Suppressor macrophage (primary cell): ENCODE measurements at regions not wholly inside any gene's neighbourhood (a gene's known extent, or its start where the extent isn't known, plus 50 kb on each side); places are given as distances from the start of the nearest gene placed in this dataset.

Experiments used
- DNase-seq, 4 experiments: peaks; one replicate each; pipeline ENCODE4 v3.0.0-alpha.2; 2020 to 2022

DNA sequence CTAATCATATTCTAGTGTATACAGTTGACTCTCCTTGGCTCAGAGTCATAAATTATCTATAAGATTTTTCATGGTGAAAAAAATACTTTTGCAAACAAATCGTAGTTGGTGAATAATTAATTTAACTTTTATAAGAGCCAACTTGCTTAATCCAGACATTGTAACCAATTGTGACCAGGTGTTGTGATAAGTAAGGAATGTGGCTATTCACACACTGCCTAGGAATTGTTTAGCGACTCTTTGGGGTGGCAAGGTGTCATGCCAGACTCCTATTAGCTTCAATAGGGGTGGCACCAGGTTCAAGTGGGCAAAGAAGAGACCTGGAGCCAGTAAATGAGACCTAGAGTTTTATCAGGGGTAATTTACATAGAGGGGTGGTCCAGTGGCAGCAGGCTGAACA, 344.7 kb upstream of the PKDCC start:
- DNase-seq, result no peak

DNA sequence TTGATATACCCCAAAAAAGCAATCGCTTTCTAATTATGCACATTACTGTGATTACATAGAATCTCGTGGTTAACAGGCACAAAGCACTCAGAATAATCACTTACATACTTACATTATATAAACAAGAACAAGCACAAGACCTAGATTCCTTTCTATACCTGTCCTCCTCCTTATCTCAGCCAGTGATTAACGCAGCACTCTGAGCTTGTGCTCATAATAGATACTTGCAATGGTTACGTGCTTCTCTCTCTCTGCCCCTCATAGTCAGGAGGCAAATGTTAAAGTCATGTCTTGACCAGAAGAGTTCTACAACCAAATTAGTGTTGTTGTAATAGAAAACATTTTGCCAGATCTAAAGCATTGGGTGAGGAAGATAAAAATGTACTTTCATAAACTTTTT, 342.2 kb upstream of the PKDCC start:
- DNase-seq, result no peak

DNA sequence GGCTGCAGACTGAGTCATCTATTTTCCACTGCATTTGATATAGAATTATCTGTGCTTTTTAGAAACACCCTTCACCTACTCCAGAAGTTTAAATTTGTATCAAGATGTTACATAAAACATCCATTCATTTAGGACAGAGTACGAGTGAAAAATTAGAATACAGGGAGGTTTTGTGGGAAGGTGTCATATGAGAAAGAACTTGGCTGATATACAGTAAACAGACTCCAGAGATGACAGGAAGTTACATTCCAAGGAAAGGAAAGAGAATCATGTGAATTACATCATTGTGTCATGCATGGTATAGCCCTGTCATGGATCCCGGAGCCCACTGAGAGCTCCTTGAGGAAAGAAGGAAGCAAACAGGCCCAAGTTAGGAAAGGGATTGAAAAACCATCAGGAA, 341.5 kb upstream of the PKDCC start:
- DNase-seq, result no peak

DNA sequence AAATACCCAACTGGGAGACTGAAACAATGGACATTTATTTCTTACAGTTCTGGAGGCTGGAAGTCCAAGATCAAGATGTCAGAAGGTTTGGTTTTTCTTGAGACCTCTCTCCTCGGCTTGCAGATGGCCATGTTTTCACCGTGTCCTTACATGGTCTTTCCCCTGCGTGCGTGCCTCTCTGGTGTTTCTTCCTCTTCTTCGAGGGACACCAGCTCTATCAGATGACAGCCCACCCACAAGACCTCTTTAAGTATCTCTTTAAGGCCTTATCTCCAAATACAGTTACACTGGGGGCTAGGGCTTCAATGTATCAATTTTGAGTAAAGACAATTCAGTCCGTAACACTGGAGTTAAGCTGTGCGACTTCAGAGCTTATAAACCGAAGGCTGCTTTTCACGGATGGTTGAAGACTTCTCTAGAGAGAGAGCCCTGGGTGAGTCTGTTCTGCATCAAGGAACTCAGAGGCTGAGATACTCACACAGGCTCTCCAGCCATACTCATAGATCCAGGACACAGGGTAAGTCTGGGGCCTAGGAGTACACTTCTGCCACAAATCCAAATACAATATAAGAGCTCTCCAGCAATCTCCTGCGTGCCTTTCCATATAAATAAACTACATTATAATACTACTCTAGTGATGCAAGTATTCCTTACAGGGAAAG, 339.9 kb upstream of the PKDCC start:
- DNase-seq, result no peak

DNA sequence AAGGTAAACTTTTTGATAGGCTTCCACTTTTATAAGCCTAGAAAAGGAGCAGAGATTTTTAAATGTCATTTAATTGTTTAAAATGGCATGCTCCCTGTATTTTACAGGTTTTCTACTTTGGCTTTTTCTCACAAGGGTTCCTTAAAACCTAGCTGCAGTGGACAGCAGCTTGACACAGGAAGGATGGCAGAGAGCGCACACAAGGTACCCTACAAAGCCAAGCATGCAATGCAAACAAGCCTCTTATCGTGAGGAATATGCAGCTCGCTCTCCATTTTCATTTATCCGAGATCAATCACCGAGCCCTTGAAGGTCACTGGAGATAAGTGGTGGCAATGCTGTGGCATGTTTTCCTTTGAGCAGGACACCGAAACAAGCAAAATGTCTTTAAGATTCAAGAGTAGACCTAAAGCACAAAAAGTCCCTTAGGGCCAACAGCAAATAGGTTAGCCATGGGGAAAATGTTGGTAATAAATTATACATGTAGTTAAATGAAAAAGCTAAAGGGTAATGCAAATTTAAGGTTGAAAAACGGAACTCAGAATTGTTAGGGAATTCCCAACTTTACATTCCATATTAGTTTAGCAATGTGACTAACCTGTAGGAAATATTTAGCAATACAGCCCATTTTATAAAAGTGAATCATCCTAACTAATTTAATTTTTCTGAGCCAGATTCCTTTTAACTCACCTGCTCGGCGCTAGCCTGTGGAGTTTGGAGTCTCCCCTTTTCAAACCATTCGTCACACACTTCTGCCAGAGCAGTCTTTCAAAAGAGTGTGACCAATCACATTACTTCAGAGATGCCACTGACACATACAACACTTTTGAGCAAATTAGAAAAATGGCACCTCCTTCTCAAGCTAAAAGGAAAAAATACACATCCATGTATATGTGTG, 337.9 kb upstream of the PKDCC start:
- no peak for DNase-seq

DNA sequence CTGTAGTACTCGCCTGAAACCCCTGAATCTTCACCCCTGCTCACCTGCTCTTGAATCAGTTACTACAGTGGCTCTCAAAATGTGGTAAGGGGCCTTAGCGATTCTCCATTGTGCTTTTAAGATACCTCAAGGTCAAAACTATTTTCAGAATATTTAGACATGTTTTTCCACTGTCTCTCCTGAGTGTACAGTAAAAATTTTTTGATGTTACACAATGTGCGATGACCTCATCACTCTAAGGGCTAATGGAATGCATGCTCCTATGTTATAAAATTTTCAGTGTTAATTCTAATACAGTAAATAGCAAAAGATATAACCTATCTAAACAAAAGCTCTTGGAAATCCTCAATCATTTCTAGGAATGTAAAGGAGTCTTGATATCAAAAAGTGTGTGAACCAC, 336.9 kb upstream of the PKDCC start:
- no peak for DNase-seq

DNA sequence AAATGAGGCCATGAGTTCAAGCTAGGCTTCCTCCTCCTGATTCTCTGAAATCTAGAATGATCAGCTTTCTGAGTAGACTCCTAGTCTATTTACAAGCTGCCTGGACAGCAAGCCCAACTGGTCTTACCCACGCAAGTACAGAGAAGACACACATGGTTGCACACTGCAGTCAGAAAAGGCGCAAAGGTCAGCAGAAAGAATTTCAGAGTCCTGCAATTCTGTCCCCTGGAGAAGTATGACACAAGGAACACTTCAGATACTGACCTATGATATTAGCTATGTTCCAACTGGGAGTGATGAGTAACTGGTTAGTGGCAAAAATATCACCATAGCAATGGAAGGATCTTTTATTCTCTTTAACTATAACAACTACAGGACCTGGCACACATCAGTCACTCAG, 336.1 kb upstream of the PKDCC start:
- DNase-seq, result no peak

DNA sequence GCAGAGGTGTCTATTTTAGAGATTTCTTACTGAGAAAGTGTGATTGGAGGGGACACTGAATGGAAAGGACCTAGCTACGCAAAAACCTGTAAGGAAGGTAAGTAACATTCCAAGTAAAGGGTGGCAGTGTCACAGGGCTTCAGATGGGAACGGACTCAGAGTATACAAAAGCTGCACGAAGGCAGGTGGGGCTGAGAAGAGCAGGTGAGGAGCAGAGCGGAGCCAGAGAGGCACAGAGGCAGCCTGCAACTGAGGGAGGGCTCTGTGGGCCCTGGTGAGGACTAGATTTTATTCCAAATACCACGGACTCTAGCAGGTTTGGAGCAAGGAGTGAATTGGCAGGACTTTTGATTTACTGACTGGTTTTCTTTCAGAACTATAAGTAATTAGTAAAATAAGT, 331.3 kb upstream of the PKDCC start:
- DNase-seq, result no peak

DNA sequence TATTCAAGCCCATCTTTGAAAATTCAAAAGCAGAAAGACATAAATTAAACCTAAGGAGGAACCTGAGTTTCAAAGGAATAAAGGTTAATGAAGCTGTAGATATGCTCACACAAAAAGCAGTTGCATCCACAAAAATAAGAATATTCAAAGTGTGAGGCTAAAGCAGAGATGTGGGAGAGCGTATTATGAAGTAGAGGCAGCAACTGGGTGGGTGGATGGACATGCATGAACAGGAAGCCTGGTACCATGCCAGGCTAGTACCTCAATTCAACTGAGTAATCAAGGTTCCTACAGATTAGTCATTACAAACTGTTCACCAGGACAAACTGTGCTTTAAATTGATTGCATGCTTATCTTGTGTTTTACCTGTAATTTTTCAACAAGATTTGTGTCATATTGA, 330.0 kb upstream of the PKDCC start:
- no peak for DNase-seq

DNA sequence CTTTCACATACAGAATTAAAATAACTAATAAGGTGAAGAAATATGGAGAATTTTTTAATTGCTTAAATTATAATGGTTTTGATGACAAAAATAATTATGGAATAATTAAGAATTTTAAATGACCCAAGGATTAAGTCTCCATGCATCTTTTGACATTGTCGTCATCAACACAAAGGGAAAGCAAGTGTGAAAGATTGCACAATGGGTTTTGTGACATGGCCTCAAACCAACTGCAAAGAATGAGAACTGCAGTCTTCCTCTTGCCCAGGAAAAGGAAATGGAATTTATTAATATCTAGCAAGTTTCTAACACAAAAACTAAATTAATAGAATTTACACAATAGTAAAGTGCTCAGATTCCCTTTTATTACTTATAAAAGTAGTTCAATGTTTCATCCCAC, 329.1 kb upstream of the PKDCC start:
- DNase-seq, result peak; percentile 38 to 80 (median 62)

DNA sequence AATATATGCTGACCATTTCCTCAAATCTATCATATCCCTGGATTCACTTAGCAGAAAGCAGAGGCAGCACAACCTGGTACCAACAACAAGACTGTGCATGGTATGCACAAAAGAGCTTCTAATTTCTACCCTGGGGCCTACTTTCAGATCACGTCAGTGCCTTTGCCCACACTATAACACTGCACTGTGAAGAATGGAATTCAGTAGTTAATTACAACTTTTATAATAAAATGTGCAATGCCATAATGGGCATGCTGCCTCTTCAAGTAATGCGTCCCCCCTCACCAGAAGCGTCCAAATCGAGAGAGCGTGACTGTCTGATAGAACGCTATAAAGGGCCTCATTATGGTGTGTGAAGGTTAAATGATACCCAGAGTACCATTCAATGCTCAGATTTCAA, 328.1 kb upstream of the PKDCC start:
- no peak for DNase-seq

DNA sequence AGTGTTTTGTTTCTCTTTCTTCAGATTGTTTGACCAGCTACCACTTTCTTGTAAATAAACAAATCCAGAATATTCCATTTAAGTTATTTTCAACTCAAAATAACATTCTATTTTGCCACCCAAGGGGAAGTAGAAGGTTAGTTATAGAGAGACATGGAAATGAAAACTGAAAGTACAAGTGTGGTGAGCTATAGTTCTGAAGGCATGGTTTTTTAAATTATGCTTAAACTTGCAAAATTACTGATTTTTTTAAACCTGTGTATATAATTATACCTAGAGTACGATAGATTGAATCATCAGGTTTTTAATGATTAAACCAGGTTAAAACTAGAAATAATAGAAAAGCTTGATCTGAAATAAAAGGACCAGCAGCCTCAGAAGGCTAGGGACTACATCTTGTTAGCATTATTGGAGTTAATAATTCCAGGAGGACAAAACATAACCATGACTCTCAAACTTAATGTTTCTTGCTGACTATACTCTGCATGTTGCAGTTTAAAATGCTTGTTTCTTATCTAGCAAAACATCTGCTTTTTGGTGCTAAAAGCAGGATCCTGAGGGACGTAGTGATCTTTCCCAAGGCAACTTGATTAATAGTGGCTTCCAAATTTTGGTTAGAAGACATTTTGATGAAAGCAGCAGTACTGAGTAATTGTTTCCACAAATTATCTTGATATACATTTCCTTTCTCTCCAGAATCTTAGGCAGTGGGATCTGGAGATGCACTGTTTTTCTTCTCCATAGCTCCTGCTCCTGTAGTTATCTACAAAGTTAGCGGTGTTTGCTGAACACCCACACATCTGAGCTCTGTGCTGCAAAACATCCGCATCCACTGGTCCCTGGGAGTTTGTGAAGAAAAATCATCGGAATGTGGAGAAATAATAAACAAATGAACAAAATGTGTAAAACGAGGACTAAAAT, 327.2 kb upstream of the PKDCC start:
- peak in 2 of 4 experiments; percentile 4 to 50 for DNase-seq

DNA sequence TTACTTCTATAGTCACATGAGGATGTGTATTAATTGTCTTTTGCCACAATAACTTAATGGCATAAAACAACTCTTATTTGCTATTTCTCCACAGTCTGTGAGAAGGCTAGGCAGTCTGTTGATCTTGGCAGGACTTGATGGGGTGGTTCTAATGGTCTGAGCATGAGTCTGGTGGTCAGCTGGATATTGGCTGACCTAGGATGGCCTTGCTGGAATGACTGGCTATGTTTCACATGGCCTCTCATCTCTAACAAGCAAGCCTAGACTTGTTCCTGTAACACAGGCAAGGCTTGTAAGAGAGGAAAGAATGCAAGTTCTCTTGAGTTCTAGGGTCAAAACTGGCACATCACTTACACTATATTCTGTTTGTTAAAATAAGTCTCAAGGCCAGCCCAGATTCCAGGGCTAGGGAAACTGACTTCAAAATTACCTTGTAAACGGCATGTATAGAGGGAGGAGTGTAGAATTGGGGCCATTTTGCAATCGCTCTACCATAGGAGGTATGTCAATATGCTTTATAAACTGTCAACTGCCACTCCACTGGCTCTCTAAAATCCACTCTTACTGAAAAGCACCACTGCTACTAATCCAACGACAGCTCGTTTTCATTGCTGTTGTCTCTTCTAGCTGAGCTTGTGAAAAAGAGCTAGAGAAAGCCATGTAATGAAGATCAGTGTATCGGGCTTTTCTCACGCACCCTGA, 325.0 kb upstream of the PKDCC start:
- DNase-seq, result no peak

DNA sequence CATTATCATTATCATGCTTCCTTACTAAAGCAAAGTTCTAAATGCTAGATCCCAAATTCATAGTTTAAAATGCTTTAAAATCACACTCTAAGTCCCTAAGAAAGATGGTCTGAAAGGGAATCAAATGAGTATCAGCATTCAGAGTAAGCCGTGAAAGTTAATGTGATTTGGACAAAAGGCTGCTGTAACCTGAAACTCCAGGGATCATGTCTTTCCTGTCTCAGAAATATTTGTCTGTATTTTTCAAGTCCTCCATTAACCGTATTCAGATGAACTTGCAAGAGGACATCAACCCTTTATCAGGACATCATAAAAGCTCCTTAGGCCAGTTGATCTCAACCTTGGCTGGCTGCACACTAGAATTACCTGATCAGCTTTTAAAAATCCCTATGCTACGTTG, 324.3 kb upstream of the PKDCC start:
- DNase-seq, result no peak

DNA sequence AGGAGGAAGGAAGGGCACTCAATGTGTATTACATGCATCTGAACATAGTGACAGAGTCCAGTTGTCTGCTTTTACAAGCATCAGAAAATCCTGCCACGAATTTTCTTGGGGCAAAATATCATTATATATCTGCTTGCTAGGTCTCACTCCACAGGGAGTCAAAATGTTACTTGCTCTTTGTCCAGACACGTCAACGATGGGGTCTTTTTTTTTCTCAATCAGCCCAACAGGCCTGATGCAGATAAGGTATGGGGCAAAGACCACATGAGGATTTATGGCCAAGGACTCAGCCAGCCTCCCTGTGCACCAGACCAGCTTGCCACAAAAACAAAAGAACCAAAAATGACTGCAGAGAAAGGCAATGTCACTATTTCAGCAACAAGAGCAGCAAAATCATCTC, 323.4 kb upstream of the PKDCC start:
- no peak for DNase-seq

DNA sequence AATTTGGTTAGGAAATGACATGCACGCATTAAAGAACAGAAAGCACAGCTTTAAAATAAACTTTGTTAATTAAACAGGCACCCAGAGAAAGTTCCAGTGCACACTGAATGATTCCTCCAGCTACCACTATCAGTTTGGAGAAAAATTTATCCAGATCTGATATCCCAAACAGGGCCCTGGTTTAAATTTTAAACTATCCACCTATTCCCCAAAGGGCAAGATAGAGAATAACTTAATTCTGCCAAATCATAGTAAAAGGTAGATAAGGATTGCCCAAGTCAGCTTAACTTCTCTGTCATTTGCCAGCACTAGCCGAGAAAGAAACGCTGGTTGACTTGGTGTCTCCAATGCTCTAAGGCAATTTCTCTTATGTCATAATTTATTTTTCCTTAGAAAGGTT, 321.9 kb upstream of the PKDCC start:
- DNase-seq, result no peak

DNA sequence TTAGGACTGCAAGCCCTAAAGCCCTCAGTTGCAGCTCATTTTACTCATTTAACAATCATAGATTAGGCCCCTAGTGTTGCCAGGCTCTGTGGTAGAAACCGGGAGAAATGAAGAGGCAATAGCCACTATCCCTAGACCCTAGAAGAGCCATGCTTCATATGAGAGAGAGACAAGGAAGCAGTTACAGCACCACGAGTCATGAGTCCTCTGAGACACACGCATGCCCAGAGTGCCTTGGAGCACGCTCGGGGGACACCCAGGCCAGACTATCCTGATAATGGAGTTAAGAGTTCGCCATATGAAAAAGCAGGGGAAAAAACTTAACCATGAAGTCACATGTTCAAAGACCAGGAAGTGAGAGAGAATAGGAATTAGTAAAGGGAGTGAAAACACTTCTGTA, 321.5 kb upstream of the PKDCC start:
- no peak for DNase-seq

DNA sequence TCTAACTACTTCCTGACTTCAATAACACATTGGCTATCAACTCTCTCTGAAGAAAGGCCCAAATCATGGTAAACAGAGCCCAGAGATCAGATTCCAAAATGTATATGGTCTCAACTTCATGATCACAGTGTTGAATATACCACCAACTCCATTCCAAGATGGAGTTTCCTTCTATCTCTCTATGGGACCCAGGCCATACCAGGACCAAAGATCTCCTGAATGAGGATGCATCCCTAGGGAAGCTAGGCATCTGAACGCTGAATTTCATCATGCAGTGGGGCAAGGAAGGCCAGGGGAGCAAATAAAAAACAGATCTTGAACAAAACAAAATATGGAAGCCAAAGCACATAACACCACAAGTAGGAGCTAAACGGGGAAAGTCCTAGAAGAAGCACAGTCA, 320.7 kb upstream of the PKDCC start:
- no peak for DNase-seq

DNA sequence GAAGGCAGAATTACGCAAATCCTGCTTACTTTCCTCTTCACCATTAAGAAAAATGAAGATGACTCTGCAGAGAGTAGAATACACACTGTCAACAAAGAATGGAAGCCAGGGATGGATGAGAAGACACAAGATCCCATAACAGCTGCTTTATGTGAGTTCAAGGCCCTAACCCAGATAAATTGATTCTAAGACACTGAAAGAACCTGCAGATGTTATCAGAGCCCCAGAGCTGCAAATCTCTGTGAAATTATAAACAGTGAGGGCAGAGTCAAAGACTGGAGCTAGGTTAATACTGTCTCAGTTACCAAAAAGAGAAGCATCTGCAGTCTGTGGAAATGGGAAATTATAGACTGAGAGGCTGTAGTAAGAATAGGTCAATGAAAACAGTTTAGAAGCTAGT, 320.1 kb upstream of the PKDCC start:
- DNase-seq, result no peak

DNA sequence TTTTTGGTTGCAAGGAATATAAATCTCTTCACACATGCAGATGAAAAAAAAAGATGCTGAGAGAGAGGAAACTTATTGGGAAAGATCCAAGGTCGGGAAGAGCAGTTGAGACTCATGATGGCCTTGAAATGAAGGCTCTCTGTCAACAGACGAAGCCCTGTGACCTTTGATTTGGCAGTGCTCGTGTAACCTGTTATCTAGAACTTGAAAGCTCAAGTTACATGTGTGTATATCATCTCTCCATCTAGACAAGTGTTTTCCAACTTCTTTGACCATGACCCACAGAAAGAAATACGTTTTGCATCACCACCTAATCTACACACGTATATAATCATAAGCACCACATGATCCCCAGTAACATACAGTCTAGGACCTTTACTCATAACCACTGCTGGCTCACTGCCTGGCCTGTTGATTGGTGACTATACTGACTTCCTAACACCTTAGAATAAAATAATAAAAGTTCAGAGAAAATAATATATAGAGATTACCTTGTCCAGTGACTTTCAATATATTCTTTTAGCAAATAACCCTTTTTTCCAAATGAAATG, 319.0 kb upstream of the PKDCC start:
- DNase-seq, result no peak

DNA sequence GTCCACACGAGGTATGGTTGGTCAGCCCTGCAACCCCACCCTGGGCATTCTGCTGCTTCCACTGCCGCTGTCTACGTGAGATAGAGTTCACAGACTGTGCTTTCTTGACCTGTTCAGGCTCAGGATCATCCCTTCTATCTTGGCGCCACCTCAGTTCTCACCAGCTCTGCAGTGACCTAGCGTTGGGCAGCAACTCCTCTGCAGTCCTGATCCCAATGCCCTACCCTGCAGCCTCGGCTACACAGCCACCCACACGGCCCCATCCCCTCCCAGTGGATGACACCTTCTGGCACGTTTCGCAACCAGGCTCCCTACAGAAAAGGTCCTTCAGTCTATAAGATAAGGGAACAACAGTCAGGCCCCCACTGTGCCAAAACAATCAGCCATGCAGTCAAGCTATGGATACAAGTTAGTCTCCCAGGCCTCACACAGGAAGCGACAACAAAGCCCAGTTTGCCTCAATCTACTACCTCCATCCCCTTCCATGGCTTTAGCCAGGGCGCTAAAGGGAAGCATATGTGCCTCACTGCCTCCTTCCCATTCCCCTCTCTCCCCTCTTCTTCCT, 317.9 kb upstream of the PKDCC start:
- peak in 3 of 4 experiments; percentile 11 to 32 (median 20) for DNase-seq

DNA sequence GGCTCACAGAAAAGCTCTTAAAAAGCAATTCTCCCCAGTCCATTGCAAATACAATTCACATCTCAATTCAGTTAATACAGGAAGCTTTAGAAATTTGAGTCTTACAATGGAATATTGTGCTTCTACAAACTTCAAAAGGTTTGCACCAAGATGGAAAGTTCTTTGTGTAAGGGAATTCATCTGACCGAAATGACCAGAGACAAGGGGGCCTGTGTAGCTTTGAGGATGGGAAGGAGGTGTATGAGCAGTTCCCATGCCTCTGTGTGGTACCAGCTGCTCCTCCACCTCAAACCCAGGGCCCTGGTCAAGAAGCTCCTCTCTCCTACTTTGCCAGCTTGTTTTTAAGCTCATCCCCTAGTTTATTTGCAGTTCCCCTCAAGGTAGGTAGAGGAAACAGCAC, 312.8 kb upstream of the PKDCC start:
- DNase-seq, result peak in 1 of 4 experiments; percentile 28
